ENCODE measurements at regions not wholly inside any gene's neighbourhood (a gene's known extent, or its start where the extent isn't known, plus 50 kb on each side); places are given as distances from the start of the nearest gene placed in this dataset.
"Not testable (repeated sequence)": the region's sequence is repeated elsewhere in the genome, so short reads cannot be mapped to it uniquely, and the experiment has no call there.

DNA sequence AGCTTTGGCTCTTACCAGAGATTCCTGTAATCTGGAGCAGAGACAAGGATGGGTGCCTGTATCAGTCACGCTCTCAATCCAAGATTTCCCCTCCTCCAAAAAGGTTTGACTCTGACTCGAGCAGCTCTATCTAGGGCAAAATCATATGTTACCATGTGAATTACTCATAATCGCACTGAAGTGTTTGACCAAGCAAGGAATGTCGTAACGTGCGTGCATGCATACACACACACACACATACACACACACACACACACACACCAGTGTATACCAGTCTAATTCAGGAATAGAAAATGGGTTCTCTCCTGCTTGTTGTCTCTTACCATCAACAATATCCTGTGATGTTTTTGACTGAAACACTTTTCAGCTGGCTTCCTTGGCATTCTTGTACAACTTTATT, 835.1 kb downstream of the KCNJ2 start:
- DNase-seq (ENCODE audit: low read depth in 3 of 3) = no peak

DNA sequence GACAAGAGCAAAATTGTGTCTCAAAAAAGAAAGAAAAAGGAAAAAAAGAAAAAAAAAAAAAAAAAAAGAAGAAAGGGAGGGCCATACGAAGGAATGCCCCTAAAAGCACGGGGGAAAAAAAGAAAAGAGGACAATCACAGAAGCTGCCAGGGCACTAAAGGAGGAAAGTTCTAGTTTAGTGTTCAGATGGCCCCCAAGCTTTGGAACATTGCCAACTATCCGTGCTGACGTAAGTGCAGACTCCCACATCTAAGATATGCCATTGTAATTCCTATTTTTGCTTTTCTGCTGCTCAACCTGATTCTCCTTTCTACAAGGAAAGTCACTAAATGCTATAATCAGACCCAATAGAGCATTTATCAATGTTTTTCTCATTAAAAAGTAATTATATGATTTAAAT, 842.1 kb downstream of the KCNJ2 start:
- DNase-seq (ENCODE audit: low read depth in 3 of 3) = no peak

DNA sequence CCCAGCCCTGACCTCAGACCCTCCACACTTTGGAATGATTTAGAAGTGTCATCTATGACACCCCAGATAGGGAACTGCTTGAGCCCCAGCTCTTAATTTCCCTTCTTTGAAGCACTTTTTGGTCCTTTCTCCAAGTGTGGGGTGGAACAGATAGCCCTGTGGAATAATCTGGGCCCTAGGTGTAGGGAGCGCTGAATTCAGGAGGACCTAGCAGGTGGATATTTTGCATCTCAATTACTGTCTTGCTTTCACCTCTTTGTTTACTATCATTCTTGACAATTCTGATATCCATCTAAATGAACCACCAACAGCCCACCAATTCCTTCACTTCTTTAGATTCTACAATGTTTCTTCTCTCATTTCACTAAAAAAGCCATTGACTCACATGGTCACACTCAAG, 850.4 kb downstream of the KCNJ2 start:
- DNase-seq (ENCODE audit: low read depth in 3 of 3) = no peak

DNA sequence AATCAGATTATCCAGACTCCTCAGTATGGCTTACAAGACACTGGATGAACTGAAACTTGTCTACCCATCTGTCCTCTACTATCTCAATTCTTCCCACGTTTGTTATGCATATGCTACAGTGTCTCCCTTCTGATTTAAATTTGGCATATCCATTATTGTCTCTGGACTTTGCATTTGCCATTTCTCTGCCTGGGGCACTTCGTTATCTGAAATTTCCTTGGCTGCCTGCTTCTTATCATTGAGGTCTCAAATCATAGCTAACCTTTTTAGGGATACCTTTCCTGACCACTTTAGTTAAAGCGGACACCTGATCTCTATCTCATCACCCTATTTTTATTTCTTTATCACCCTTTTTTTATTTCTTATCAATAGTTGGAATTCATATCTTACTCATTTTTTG, 853.4 kb downstream of the KCNJ2 start:
- no peak for DNase-seq (ENCODE audit: low read depth in 3 of 3)

DNA sequence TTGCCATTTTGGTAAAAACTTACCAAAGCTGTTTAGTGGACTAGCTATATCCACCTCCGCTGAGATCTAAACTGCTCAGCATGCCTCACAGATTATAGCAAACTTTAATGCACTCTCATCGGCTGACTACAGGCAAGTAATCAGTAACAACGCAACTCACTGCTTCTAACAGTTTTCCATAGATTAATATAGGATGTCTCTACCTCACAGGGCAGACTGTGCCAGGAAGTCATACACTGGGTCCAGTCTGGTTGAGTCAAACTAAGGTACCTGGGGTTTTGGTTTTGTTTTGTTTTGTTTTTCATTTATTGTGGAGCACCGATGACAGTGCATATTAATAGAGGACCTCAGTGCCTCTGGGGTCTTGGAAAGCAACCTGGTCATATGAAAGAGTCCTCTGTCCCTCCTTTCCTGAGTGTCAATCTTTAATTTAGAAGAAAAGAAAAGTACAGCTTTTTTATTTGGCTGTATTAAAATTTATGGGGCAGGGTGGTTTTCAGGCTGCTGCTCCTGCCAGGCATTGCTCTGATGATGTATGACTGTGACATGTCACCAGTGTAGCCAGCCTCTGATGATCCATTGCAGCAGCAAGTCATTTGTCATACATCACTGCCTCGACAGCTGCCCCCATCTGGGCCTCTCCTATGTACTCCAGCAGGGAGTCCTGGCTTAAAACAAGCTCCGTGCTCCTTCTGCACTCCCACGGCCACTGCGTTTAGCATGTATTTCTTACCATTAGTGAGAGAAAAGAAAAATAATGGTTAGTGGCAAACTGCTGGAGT, 854.1 kb downstream of the KCNJ2 start:
- no peak for DNase-seq (ENCODE audit: low read depth in 3 of 3)

DNA sequence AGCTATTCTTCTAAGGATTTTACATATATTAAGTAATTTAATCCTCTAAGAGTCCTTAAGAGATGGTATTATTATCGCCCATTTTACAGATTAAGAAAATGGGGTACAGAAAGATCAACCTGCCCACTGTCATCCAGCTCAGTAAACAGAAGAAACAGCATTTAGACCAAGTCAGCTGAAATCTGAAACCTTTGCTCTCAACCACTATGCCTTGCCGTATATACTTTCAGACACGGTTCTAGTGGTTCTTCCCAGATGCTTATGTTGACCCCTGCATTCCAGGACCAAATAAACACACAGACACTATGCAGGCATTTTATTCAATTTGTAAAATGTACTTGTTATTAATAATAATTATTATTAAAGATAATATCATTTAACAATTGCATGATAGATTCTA, 854.8 kb downstream of the KCNJ2 start:
- no peak for DNase-seq (ENCODE audit: low read depth in 3 of 3)

DNA sequence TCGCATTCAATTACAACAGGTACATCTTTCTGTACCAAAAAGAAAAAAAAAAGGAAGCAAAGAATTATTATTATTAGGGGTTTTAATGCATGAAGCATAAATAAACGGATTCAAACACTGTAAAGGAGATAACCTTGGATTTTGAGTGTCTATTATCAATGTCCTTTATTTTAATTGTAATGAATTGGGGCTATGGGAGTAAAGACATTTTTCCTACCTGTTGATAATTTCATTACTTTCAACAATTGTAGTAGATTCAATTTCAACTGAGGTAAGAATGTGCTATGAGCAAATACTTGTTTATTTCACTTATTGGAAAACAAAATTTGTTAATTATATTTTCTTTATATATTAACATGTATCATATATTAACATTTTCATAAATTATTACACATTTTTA, 855.6 kb downstream of the KCNJ2 start:
- no peak for DNase-seq (ENCODE audit: low read depth in 3 of 3)

DNA sequence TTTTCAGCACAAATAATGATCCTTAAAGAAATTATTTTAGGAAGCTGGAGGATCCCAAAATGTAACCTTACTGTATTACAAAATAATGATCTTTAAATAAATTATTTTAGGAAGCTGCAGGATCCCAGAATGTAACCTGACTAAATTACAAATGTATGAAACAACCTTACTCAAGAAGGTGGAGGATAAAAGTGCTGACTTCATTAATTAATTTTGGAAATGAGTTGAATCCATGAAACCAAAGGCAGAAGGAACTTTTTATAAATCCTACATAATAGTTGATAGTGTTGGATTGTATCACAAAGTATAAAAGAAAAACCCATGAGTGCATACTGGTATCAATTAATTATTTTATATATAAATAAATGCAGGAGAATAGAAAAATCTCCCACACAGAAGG, 859.9 kb downstream of the KCNJ2 start:
- no peak for DNase-seq (ENCODE audit: low read depth in 3 of 3)

DNA sequence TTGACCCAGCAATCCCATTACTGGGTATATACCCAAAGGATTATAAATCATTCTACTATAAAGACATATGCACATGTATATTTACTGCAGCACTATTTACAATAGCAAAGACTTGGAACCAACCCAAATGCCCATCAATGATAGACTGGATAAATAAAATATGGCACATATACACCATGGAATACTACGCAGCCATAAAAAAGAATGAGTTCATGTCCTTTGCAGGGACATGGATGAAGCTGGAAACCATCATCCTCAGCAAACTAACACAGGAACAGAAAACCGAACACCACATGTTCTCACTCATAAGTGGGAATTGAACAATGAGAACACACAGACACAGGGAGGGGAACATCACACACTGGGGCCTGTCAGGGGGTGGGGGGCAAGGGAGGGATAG, 862.0 kb downstream of the KCNJ2 start:
- DNase-seq (ENCODE audit: low read depth in 3 of 3) = not testable (repeated sequence)

DNA sequence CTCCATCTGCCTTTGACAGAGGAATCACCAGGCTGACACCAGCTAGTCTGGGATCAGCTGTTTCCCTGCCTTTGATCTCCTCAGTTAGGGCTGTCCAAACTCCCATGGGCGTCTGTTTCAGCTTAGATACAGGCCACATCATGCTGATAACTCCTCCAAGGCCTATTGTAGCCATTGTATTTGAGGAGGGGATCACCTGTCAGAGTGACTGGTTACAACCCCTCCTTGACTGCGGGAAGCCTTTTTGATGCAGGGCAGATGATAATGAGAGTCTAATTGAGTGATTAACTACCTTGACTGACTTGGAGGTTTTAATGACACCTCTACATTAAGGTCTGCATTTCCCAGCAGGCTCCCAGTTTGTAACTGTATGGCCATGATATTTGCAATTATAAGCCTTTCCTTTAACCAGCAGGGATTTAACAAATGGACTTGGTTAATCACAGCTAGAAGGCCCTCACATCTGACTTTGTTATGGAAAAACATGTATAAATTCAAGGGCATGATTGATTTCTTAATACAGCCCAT, 863.5 kb downstream of the KCNJ2 start:
- DNase-seq (ENCODE audit: low read depth in 3 of 3) = no peak

DNA sequence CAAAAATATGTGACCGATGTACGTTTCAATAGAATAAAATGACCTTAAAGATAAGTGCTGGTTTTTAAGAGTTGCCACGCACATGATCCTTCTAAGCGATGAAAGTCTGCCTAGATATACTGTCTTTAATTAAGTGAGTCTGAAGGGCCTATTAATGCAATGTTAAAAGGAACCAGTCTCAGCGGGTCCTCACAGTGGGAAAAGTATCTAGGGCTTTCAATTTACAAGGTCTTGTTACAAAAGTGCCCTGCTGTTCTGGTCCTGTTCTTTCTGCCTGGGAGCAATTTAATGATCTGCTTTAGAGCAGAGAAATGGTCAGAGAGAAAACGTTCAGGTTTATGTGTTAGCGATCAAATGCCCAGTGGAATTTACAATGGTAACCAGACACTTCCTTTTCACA, 864.0 kb downstream of the KCNJ2 start:
- no peak for DNase-seq (ENCODE audit: low read depth in 3 of 3)

DNA sequence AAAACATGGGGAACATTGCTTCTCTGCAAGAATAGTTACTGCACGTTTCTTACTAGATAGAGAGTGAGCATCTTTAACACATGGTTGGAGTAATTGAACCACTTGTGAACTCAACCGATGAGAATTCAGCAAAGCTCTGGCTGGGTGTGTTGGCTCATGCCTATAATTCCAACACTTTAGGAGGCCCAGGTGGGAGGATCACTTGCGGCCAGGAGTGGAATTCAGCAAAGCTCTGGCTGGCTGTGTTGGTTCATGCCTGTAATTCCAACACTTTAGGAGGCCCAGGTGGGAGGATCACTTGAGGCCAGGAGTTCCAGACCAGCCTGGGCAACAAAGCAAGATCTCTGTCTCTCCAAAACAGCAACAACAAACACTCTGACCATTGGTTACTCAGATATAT, 865.9 kb downstream of the KCNJ2 start:
- no peak for DNase-seq (ENCODE audit: low read depth in 3 of 3)

DNA sequence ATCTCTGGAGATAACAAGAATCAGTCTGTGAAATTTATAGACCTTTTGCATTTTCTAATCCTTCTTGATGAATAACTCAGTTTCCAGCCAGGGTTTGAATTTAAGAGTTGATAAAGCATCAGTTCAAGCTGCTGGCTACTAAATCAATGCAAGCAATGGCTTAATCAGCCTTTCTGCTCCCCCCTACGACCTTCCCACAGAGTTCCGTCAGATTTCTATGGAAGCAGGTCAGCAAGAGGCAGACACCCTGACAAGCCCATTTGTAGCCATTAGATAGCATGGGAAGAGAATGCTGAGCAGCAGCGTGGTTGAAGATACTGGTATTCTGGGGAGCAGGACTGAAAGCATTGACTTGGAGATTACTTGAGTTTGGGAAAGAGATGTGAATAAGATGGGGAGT, 868.1 kb downstream of the KCNJ2 start:
- DNase-seq (ENCODE audit: low read depth in 3 of 3) = no peak

DNA sequence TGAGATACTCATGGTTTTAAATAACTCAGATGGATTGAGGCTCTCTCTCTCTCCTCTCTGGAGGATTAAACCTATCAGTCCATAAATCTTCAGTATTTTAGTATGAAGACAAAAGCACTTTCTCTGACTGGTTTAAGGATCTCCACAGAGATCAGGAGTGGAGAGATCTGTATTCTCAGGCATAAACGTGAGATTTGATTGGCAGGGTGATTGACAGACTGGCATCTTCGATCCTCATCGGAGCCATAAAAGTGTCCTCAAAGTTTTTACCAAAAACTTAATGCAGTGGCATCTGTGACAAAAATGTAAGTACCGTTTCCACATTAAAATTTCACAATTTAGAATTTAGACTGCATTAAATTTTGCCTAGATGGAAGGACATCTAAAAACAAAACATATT, 870.1 kb downstream of the KCNJ2 start:
- no peak for DNase-seq (ENCODE audit: low read depth in 3 of 3)

DNA sequence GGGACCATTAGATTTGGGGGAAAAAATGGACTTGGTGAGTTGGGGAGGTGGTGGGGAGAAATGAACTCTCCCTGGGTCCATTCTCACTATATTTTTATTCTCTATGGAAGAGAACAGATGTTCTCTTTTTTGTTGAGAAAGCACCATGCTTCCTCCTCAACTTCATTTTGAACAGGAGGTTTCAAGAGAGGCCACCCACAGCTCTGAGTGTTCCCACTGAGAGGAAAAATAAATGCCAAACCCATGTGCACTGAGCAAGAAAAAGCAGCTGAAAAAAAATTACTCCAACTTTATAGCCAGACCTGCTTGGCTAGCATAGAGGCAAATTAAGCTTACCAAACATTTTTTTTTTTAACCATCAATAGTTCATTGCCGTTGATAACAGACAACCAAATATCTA, 883.6 kb downstream of the KCNJ2 start:
- DNase-seq (ENCODE audit: low read depth in 3 of 3) = no peak

DNA sequence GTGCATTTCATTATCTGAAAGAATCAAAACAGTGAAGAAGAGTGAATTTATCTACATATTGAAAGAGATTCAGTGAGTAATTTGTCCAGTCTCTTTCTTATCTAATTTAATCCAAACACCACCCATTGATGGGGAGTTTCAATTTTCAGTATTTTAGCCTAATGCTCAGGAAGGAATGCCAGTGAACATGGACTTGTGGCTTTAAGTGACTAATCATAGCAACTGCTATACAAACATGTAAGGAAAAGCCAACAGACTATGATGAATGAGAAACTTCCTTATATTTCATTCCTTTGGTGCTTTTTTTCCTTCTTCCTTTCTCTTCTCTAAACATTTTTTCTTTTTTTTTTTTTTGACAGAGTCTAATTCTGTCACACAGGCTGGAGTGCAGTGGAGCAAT, 885.8 kb downstream of the KCNJ2 start:
- no peak for DNase-seq (ENCODE audit: low read depth in 3 of 3)

DNA sequence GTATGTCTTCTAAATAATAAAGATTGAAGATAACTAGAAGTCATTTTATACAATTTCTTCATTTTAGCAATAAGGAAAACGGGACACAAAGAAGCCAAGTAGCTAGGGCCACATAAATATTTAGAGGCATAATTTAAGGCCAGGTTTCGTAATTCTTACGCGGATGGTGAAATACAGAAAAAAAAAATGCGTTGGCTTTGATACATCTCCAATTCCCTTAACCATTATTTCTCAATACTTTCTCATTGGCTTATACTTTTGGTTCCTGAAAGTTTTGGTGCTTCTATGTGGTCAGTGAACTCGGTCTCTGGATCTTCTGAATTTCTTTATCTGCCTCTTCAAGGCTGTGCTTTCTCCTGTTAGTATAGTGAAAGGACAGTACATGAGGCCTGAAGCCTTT, 888.1 kb downstream of the KCNJ2 start:
- no peak for DNase-seq (ENCODE audit: low read depth in 3 of 3)

DNA sequence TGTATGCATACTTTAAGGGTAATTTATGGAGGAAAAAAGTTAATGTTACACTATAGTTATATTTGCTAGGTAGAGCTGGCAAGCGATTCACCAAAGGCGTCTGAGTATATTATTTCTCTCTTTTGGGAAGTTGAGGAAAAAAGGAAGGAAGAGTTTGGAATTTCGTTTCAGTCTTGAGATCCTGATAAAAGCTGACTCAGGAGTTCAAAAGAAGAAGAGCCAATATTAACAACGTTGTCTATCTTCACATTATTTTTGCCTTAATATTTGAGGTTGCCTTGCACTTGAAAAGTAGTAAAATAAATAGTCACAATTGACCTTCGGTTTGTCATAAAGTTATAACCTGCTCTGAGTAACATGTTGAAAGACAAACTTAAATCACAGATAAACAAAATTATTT, 888.6 kb downstream of the KCNJ2 start:
- DNase-seq (ENCODE audit: low read depth in 3 of 3) = no peak

DNA sequence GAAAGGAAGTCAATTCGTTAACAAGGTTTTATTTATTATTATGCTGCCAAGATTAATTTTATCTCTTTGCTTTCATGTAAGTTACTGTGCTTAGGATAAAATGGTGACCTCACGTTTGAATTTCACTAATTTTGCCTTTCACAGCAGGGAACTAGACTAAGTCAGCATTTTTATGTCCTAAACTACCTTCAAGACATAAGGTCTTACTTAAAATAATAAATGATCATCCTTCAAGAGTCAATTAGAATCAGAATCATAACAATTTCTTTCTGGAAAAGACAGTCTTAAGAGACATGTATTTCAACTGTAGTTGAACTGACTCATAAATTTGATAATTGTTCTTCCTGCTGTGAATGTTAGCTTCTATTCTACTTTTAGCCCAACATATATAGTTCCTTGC, 893.8 kb downstream of the KCNJ2 start:
- DNase-seq (ENCODE audit: low read depth in 3 of 3) = no peak

DNA sequence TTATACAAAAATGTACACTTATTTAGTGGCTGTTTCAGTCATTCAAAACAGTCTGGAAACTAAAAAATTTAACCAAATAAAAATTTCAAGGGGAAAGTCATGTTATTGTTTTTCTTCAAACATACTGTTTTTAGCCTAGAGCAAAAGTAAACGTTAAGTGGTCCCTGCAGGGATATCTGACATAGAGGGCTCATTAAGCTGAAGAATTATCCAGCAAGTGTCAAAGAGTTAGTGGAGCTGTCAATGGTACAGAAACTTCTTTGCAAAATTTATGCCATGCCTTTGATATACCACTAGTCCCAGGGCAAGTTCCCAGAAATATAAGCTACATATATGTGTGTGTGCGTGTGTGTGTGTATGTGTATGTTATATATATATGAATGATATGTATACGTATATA, 894.2 kb downstream of the KCNJ2 start:
- no peak for DNase-seq (ENCODE audit: low read depth in 3 of 3)

DNA sequence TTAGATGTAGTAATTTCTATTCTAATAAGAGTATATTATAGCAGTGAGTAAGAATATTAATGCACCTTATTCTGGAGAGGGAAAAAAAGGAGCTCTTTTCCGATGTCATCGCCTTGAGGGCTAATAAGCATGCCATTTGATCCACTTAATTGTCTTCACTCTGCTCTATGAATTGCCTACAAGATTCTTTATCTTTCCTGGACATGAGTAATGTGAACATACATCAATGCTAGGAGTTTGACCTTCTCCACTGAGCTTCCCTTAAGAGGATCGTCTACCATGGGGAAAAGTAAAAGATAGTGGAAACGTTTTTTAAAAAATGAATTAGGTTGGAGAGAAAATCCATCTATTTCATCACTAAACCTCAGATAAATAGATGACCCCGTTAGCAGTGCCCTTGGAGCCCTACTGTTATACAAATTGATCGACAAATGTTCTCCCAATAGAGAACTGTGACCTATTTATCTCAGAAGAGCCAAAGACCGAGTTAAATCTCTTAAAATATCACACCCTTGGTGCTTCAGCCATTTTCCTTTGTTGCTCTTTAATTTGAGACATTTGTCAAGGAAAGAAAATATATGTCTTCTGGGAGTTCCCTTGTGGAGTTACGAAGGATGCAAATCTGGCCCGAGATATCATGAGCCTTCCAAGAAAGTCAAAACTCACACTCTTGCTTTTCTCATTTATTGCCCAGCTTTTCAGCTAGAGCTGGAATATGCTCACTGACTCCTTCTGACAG, 898.5 kb downstream of the KCNJ2 start:
- DNase-seq (ENCODE audit: low read depth in 3 of 3) = no peak

DNA sequence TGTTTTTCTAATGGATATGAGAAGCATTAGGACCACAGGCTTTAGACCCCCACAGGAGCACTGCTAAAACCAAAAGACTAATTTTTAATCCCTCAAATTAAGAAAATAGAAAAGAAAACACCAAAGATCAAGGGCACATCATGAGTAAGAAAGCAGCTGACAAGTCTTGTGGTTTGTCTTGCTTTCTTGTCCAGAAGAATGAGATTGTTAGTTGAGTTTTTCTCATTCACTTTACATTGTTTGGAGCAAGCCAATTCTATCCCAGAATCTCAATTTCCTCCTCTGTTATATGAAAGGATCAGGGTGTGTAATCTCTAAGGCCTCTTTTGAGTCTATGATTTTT, 899.0 kb downstream of the KCNJ2 start:
- DNase-seq (ENCODE audit: low read depth in 3 of 3) = no peak

DNA sequence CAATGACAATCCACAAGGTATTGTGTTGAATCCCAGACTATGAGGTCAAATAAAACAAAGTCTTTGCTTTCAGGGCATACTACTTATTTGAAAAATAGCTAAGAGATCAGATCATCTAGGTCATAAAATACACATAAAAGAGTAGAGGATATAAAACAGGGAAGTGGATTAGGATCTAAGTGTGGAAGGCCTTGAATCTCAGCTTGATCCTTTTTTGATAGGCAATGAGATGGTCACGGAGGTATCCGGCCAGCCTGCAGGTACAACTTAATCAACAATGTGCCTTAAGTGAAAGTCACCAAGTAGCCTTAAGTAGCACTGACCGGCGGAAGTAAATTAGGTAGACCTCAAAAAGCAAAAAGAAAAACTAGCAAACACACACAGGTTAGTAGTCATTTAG, 901.7 kb downstream of the KCNJ2 start:
- DNase-seq (ENCODE audit: low read depth in 3 of 3) = no peak

DNA sequence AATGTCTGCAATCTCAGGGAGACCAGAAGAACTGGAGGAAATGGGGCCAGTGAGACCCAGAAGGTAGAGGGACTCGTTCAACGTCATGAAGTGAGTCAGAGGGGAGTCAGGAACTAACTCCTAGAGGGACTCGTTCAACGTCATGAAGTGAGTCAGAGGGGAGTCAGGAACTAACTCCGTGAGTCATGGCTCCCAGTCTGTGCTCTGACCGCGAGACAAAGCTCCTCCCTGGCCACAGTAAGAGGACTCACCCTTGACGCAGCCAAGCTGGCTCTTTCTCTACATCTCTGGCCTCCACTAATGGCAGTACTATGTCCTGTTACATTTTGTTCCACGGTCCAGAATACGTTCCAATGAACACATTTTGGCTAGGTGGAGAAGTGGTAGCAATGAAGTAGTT, 902.5 kb downstream of the KCNJ2 start:
- DNase-seq (ENCODE audit: low read depth in 3 of 3) = no peak

Data from stimulated activated CD4-positive, alpha-beta T cell treated with anti-CD3 and anti-CD28 coated beads, TNF-alpha, amount 100 ng/mL, for 24 hours (primary cell).